H1 (cell line): ENCODE measurements at regions not wholly inside any gene's neighbourhood (a gene's known extent, or its start where the extent isn't known, plus 50 kb on each side); places are given as distances from the start of the nearest gene placed in this dataset.

ENCODE experiments used
- RXRA ChIP-seq: IDR thresholded peaks from 2 replicates; pipeline ENCODE4 v1.6.1; 2011; ENCODE audit warnings: low read depth, mild to moderate bottlenecking, low read length, moderate library complexity; ENCODE audit not compliant: insufficient read depth

DNA sequence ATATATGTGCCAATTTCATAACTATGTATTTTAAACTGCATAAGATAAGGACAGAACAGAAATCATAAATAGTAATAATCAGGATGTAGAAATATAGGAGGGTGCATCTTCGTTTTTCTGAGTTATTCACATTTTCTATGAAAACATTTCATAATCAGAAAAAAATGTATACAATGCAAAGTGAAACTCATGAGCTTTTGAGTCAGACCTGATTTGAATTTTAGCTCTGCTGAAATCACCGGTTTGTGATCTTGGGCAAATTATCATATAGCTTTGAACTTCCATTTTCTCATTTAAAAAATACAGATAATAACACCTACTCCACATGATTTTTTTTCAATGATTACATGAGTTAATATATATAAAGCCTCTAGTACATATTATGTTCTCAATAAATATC, 106.9 kb downstream of the KDR start (continued):
- TF ChIP-seq RXRA, result no peak
